Type B pancreatic cell (in vitro differentiated cells): ENCODE measurements at regions not wholly inside any gene's neighbourhood (a gene's known extent, or its start where the extent isn't known, plus 50 kb on each side); places are given as distances from the start of the nearest gene placed in this dataset.

ENCODE experiments used
- DNase-seq: peaks from one replicate; pipeline ENCODE4 v3.0.0; 2021; ENCODE audit warnings: mixed read lengths; ENCODE audit not compliant: unreplicated experiment; ENCODE audit errors: extremely low spot score
- H3K27ac Mint-ChIP-seq: 2 replicates; pipeline ENCODE4 v1.8.0; 2021; ENCODE audit warnings: mild to moderate bottlenecking, mixed read lengths
- H3K27me3 Mint-ChIP-seq: 2 replicates; pipeline ENCODE4 v1.8.0; 2021; ENCODE audit warnings: mixed read lengths
- H3K36me3 Mint-ChIP-seq: 2 replicates; pipeline ENCODE4 v1.8.0; 2021; ENCODE audit warnings: mixed read lengths
- H3K4me1 Mint-ChIP-seq: one replicate; pipeline ENCODE4 v1.8.0; 2021; ENCODE audit warnings: mixed read lengths; ENCODE audit not compliant: unreplicated experiment
- H3K4me3 Mint-ChIP-seq: 2 replicates; pipeline ENCODE4 v1.8.0; 2021; ENCODE audit warnings: mild to moderate bottlenecking, mixed read lengths
- H3K9me3 Mint-ChIP-seq: 2 replicates; pipeline ENCODE4 v1.8.0; 2021; ENCODE audit warnings: mixed read lengths
- CTCF ChIP-seq: fragments of 200-600 bp; sonication (generic); conservative IDR thresholded peaks from 2 replicates; pipeline ENCODE4 v1.5.0; 2021; ENCODE audit warnings: antibody characterized with exemption, mild to moderate bottlenecking

GRCh38 chr2:71856773-71857525, 290.7 kb downstream of the CYP26B1 start:
- no peaks in the 10 kb centered on the region for H3K36me3 Mint-ChIP-seq
- peaks cover 7% of the 10 kb centered on the region for H3K9me3 Mint-ChIP-seq
- no peak overlapping the region for H3K4me3 Mint-ChIP-seq
- TF ChIP-seq CTCF: no peak
- no peak overlapping the region for H3K27ac Mint-ChIP-seq
- H3K4me1 Mint-ChIP-seq: no peaks in the 10 kb centered on the region
- no peak for DNase-seq
- peaks cover 24% of the 10 kb centered on the region for H3K27me3 Mint-ChIP-seq

GRCh38 chr2:71853858-71854257, 293.8 kb downstream of the CYP26B1 start:
- DNase-seq: no peak
- Mint-ChIP-seq H3K36me3 (no peaks in the 10 kb centered on the region), H3K4me1 (peaks cover 15% of the 10 kb centered on the region), H3K4me3 (no peak overlapping the region), H3K9me3 (peaks cover 7% of the 10 kb centered on the region), H3K27ac (no peak overlapping the region), H3K27me3 (peaks cover 13% of the 10 kb centered on the region)
- no peak for TF ChIP-seq CTCF

GRCh38 chr2:71852141-71852711, 295.4 kb downstream of the CYP26B1 start:
- DNase-seq: peak; percentile 80

GRCh38 chr2:71851094-71851750, 296.4 kb downstream of the CYP26B1 start:
- Mint-ChIP-seq H3K27me3 (peaks cover 10% of the 10 kb centered on the region), H3K4me3 (no peak overlapping the region), H3K4me1 (peaks cover 15% of the 10 kb centered on the region), H3K27ac (no peak overlapping the region), H3K36me3 (no peaks in the 10 kb centered on the region), H3K9me3 (peaks cover 7% of the 10 kb centered on the region)
- TF ChIP-seq CTCF: no peak
- DNase-seq: no peak

More at GRCh38 chr2:71852141-71852711, 295.4 kb downstream of the CYP26B1 start:
- Mint-ChIP-seq H3K27ac (no peak overlapping the region), H3K9me3 (peaks cover 7% of the 10 kb centered on the region), H3K4me1 (peaks cover 15% of the 10 kb centered on the region), H3K4me3 (no peak overlapping the region), H3K36me3 (no peaks in the 10 kb centered on the region), H3K27me3 (peaks cover 10% of the 10 kb centered on the region)
- TF ChIP-seq CTCF: no peak

- Mint-ChIP-seq H3K4me1 (peaks cover 15% of the 10 kb centered on the region), H3K9me3 (no peaks in the 10 kb centered on the region), H3K36me3 (no peaks in the 10 kb centered on the region), H3K27me3 (peaks cover 10% of the 10 kb centered on the region), H3K27ac (no peak overlapping the region), H3K4me3 (no peak overlapping the region)
- no peak for TF ChIP-seq CTCF
- DNase-seq: no peak
Observed at GRCh38 chr2:71850306-71850801, 297.3 kb downstream of the CYP26B1 start.
